Uterus (tissue), 2 donors: ENCODE measurements at regions not wholly inside any gene's neighbourhood (a gene's known extent, or its start where the extent isn't known, plus 50 kb on each side); places are given as distances from the start of the nearest gene placed in this dataset.

Experiments
- POLR2A ChIP-seq, 2 donors: fragments of 450-650 bp; IDR thresholded peaks; one replicate each; pipeline ENCODE4 v1.6.1; 2016; ENCODE audit warnings: antibody characterized with exemption in 2 of 2, mild to moderate bottlenecking in 1 of 2, moderate library complexity in 1 of 2
- TF ChIP-seq, protein P1 (sequence below), 4 experiments: fragments of 200-600 bp in 2 of 4; fragments of 450-650 bp in 2 of 4; sonication (generic) in 2 of 4; IDR thresholded peaks; one replicate each; pipeline ENCODE4 v1.5.1; 2016 to 2019; ENCODE audit warnings: antibody characterized with exemption in 4 of 4, mild to moderate bottlenecking in 2 of 4, moderate library complexity in 1 of 4

GRCh38 chr6:167670938-167671338, 155.8 kb upstream of the AFDN start:
- TF ChIP-seq, protein P1, sequence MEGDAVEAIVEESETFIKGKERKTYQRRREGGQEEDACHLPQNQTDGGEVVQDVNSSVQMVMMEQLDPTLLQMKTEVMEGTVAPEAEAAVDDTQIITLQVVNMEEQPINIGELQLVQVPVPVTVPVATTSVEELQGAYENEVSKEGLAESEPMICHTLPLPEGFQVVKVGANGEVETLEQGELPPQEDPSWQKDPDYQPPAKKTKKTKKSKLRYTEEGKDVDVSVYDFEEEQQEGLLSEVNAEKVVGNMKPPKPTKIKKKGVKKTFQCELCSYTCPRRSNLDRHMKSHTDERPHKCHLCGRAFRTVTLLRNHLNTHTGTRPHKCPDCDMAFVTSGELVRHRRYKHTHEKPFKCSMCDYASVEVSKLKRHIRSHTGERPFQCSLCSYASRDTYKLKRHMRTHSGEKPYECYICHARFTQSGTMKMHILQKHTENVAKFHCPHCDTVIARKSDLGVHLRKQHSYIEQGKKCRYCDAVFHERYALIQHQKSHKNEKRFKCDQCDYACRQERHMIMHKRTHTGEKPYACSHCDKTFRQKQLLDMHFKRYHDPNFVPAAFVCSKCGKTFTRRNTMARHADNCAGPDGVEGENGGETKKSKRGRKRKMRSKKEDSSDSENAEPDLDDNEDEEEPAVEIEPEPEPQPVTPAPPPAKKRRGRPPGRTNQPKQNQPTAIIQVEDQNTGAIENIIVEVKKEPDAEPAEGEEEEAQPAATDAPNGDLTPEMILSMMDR (IDR thresholded peaks at IDR 0.05): no peak
- TF ChIP-seq POLR2A (IDR thresholded peaks at IDR 0.05): no peak
